Stimulated activated naive CD8-positive, alpha-beta T cell treated with anti-CD3 and anti-CD28 coated beads, Interleukin-15, amount 100 ng/mL, for 72 hours (primary cell): ENCODE measurements at regions not wholly inside any gene's neighbourhood (a gene's known extent, or its start where the extent isn't known, plus 50 kb on each side); places are given as distances from the start of the nearest gene placed in this dataset.

Source experiments
- ATAC-seq: fragments of 150-1000 bp; cut with Tn5 transposase; 2 replicates; pipeline ENCODE4 v1.10.0; 2021; ENCODE audit warnings: mild to moderate bottlenecking, moderate library complexity
- DNase-seq, 2 donors: peaks; one replicate each; pipeline ENCODE4 v3.0.0; 2021 to 2022
- H3K27ac Mint-ChIP-seq, 2 donors: one replicate each; pipeline ENCODE4 v1.8.0; 2022; ENCODE audit warnings: mild to moderate bottlenecking in 2 of 2, mixed read lengths in 2 of 2, moderate library complexity in 2 of 2
- H3K27me3 Mint-ChIP-seq: one replicate; pipeline ENCODE4 v1.8.0; 2022; ENCODE audit warnings: mixed read lengths
- H3K4me1 Mint-ChIP-seq: one replicate; pipeline ENCODE4 v1.8.0; 2022; ENCODE audit warnings: mild to moderate bottlenecking, mixed read lengths
- H3K4me3 Mint-ChIP-seq, 2 donors: one replicate each; pipeline ENCODE4 v1.8.0; 2022; ENCODE audit warnings: mild to moderate bottlenecking in 2 of 2, mixed read lengths in 2 of 2, moderate library complexity in 1 of 2
- H3K9me3 Mint-ChIP-seq, 2 donors: one replicate each; pipeline ENCODE4 v1.8.0; 2022; ENCODE audit warnings: mixed read lengths in 2 of 2

DNA sequence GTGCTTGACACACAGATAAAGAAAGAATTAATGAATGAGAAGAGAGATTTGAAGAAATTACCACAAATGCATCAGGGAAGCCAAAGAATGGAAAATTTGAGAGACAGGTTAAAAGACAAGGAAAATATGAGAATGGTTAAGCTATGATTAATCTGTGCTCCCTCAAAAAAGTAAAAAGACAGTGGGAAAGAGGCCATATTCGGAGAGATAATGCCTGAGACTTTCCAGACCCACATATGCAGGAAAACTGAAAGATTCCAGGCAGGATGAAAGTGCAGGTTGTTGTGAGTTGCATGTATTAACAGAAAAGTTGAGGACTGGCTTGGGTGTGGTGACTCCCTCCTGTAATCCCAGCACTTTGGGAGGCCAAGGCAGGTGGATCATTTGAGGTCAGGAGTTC, 302.3 kb downstream of the UACA start:
- Mint-ChIP-seq H3K27me3 (peaks cover 62% of the 10 kb centered on the region), H3K4me3 (no peak overlapping the region), H3K9me3 (no peaks in the 10 kb centered on the region), H3K4me1 (peaks cover 20% of the 10 kb centered on the region), H3K27ac (peak overlapping the region in 1 of 2 donors; percentile 85)
- DNase-seq (no peak), ATAC-seq (no peak)

- no peak for ATAC-seq
- no peaks in the 10 kb centered on the region for H3K9me3 Mint-ChIP-seq
- no peak overlapping the region for H3K27ac Mint-ChIP-seq
- no peak for DNase-seq
- no peak overlapping the region for H3K4me3 Mint-ChIP-seq
- peaks cover 20% of the 10 kb centered on the region for H3K4me1 Mint-ChIP-seq
- peaks cover 45% of the 10 kb centered on the region for H3K27me3 Mint-ChIP-seq
Observed at GRCh38 chr15:70459312-70459711, 304.0 kb downstream of the UACA start.

DNA sequence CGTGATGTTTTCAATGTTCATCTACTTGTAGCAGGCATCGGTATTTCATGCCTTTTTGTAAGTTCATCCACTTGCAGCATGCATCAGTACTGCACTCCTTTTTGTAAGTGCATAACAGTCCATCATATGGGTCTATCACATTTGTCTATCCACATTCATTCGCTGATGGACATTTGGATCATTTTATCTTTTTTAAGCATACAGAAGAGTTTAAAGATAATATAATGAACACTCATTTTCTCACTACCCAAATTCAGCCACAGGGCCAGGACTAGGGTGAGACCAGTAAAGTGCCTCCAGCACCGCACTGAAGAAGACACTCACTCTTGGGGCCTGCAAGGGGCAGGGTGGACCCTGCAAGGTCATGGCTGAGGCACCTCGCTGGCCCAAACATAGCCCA, 309.6 kb downstream of the UACA start:
- Mint-ChIP-seq H3K9me3 (no peaks in the 10 kb centered on the region), H3K4me3 (no peak overlapping the region), H3K27me3 (peaks cover 25% of the 10 kb centered on the region), H3K27ac (peak overlapping the region; percentile 50 to 61), H3K4me1 (peaks cover 34% of the 10 kb centered on the region)
- no peak for ATAC-seq
- DNase-seq: no peak

- DNase-seq (no peak), ATAC-seq (no peak)
- Mint-ChIP-seq H3K27me3 (peaks cover 30% of the 10 kb centered on the region), H3K4me3 (no peak overlapping the region), H3K4me1 (peaks cover 39% of the 10 kb centered on the region), H3K9me3 (no peaks in the 10 kb centered on the region), H3K27ac (no peak overlapping the region)
Observed at GRCh38 chr15:70453238-70453637, 310.1 kb downstream of the UACA start.

GRCh38 chr15:70451821-70452653, 311.3 kb downstream of the UACA start:
- Mint-ChIP-seq H3K9me3 (no peaks in the 10 kb centered on the region), H3K27ac (no peak overlapping the region), H3K4me3 (peak overlapping the region; percentile 20 to 39), H3K27me3 (peaks cover 42% of the 10 kb centered on the region), H3K4me1 (peaks cover 51% of the 10 kb centered on the region)
- peak in 1 of 2 donors; percentile 58 for DNase-seq
- peak; percentile 56 for ATAC-seq

- Mint-ChIP-seq H3K27ac (no peak overlapping the region), H3K27me3 (peaks cover 58% of the 10 kb centered on the region), H3K9me3 (no peaks in the 10 kb centered on the region), H3K4me1 (peaks cover 57% of the 10 kb centered on the region), H3K4me3 (no peak overlapping the region)
- DNase-seq (no peak), ATAC-seq (no peak)
Observed at GRCh38 chr15:70450142-70450443, 313.3 kb downstream of the UACA start.

GRCh38 chr15:70449311-70450141, 313.8 kb downstream of the UACA start:
- Mint-ChIP-seq H3K4me3 (no peak overlapping the region), H3K4me1 (peaks cover 57% of the 10 kb centered on the region), H3K27ac (no peak overlapping the region), H3K27me3 (peaks cover 64% of the 10 kb centered on the region), H3K9me3 (no peaks in the 10 kb centered on the region)
- DNase-seq (no peak), ATAC-seq (no peak)

- H3K4me3 Mint-ChIP-seq: peak overlapping the region; percentile 56 to 75
- H3K27ac Mint-ChIP-seq: peak overlapping the region in 1 of 2 donors; percentile 96
- ATAC-seq (peak; percentile 72), DNase-seq (peak; percentile 59 to 62)
- H3K27me3 Mint-ChIP-seq: peaks cover 69% of the 10 kb centered on the region
- H3K4me1 Mint-ChIP-seq: peaks cover 50% of the 10 kb centered on the region
- no peaks in the 10 kb centered on the region for H3K9me3 Mint-ChIP-seq
Observed at GRCh38 chr15:70447928-70448698, 315.2 kb downstream of the UACA start.

DNA sequence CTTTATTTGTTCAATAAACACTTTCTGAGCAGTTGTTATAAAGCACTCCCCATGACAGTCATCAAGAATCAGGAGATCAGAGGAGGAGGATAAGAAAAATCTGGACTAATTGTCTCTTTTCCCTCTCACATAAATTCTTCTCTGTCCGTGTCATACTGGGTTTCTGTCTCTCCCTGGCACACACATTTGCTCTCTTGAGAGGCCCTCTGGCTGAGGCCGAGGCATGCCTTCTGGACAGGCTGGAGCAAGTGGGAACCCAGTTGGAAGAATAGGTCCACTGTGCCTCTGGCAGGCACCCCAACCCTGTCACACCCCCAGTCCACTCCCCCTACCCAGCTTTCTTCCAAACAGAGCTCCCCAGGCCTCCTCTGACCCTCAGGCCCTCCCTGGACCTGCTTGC, 315.8 kb downstream of the UACA start:
- H3K4me3 Mint-ChIP-seq: peak overlapping the region; percentile 56 to 75
- ATAC-seq: no peak
- peak overlapping the region in 1 of 2 donors; percentile 34 for H3K27ac Mint-ChIP-seq
- H3K27me3 Mint-ChIP-seq: peaks cover 75% of the 10 kb centered on the region
- no peak for DNase-seq
- H3K9me3 Mint-ChIP-seq: no peaks in the 10 kb centered on the region
- peaks cover 46% of the 10 kb centered on the region for H3K4me1 Mint-ChIP-seq

GRCh38 chr15:70447081-70447480, 316.3 kb downstream of the UACA start:
- H3K4me3 Mint-ChIP-seq: no peak overlapping the region
- H3K27ac Mint-ChIP-seq: no peak overlapping the region
- peaks cover 42% of the 10 kb centered on the region for H3K4me1 Mint-ChIP-seq
- H3K9me3 Mint-ChIP-seq: no peaks in the 10 kb centered on the region
- ATAC-seq: no peak
- no peak for DNase-seq
- peaks cover 79% of the 10 kb centered on the region for H3K27me3 Mint-ChIP-seq

GRCh38 chr15:70443486-70444273, 319.7 kb downstream of the UACA start:
- peaks cover 22% of the 10 kb centered on the region for H3K4me1 Mint-ChIP-seq

DNA sequence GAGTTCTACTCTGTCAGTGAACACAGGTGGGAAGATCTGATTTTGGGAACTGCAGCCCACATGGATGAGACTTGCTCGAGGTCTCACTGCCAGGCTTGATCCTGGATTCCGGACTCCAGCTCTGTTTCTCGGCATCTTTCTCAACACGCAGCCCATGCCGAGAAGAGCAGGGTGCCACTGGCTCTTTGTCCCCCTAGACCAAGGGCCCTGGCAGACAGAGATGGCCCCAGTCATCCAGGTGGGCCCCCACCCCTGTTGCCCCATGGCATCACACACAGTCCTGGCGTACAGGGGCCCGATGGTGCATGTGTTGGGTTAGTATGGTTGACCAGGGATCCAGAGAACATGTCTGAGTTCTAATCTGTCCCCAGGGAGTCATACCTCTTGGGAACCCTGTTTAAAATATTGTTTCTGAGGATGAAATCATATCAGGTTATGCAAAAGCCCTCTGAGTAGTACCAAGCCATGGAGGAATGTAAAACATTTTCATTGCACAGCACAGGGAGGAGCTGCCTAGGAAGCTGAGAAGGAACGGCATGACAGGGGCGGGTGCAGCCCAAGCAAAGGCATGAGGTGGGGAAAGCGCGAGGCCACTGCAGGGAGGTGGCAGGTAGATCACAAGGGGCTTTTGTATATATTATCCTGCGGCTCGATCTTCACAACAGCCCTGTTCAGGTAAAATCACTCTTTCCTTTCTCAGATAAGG, 320.6 kb downstream of the UACA start:
- no peak for DNase-seq
- Mint-ChIP-seq H3K27ac (no peak overlapping the region), H3K4me3 (no peak overlapping the region), H3K9me3 (no peaks in the 10 kb centered on the region), H3K4me1 (peaks cover 13% of the 10 kb centered on the region), H3K27me3 (peaks cover 83% of the 10 kb centered on the region)
- no peak for ATAC-seq

More at GRCh38 chr15:70443486-70444273, 319.7 kb downstream of the UACA start:
- no peak for DNase-seq
- Mint-ChIP-seq H3K27me3 (peaks cover 92% of the 10 kb centered on the region), H3K9me3 (no peaks in the 10 kb centered on the region), H3K4me3 (no peak overlapping the region), H3K27ac (no peak overlapping the region)
- ATAC-seq: no peak

GRCh38 chr15:70442211-70442610, 321.1 kb downstream of the UACA start:
- Mint-ChIP-seq H3K27me3 (peaks cover 77% of the 10 kb centered on the region), H3K27ac (no peak overlapping the region), H3K9me3 (no peaks in the 10 kb centered on the region), H3K4me3 (no peak overlapping the region), H3K4me1 (peaks cover 8% of the 10 kb centered on the region)
- DNase-seq (no peak), ATAC-seq (no peak)

DNA sequence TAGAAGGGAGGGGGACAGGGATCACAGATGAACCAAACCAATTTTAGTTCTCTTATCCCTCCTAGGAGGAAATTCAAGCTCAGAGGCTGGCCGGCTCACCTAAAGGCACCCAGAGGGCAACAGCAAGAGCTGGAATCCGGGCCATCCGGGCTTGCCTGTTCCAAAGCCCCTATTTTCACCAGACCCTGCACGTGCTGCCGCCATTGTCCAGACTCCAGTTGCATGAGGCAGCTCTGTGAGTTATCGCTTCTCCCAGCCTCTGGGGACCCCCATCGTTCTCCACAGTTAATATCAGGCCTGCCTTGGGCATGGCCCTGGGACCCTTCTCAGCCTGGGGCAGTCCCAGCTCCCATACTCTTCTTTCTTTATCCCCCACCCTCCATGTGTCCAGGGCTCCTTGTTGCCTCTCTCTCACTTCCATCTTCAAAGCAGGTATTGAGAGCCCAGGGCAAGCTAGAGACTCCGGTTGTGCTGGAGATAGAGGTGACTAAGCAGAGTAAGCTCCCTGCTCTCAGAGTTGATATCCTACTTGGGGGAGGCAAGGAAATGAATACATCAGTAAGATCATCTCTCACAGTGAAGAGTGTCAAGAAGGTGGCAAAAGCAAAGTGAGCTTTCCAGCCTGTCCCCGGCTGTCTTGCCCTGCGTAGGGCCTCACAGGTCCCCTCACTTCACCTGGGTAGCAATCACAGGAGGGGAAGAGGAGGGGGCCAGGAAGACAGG, 322.8 kb downstream of the UACA start:
- ATAC-seq (no peak), DNase-seq (no peak)
- Mint-ChIP-seq H3K27me3 (peaks cover 63% of the 10 kb centered on the region), H3K4me1 (peaks cover 6% of the 10 kb centered on the region), H3K4me3 (no peak overlapping the region), H3K27ac (peak overlapping the region in 1 of 2 donors; percentile 28), H3K9me3 (no peaks in the 10 kb centered on the region)
